IPS-NIHi7 (cell line): ENCODE measurements at regions not wholly inside any gene's neighbourhood (a gene's known extent, or its start where the extent isn't known, plus 50 kb on each side); places are given as distances from the start of the nearest gene placed in this dataset.

ENCODE experiments used
- DNase-seq: peaks from one replicate; pipeline ENCODE4 v3.0.0; 2012; ENCODE audit warnings: mixed read lengths; ENCODE audit errors: extremely low spot score

GRCh38 chr3:194804796-194805195 lies 119.1 kb downstream of the FAM43A start:
- no peak for DNase-seq

DNA sequence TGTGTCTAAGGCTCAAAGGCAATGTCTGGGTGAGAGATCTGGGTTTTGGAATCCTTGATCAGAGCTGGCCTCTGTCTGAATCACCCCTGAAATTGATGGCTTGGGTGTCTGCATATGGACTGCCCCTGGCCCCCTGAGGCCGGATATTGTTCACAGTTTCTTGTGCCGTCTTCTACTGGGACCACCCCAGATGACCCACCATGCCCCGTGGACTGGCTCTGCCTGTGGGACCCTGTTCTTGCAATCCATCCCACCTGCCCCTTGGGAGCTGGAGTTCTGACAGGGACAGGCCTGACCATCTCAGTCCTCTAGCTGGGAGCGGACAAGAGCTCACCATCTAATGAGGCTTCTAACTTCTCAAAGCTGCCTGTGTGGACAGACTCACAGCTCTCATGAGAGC lies 119.9 kb downstream of the FAM43A start:
- no peak for DNase-seq

DNA sequence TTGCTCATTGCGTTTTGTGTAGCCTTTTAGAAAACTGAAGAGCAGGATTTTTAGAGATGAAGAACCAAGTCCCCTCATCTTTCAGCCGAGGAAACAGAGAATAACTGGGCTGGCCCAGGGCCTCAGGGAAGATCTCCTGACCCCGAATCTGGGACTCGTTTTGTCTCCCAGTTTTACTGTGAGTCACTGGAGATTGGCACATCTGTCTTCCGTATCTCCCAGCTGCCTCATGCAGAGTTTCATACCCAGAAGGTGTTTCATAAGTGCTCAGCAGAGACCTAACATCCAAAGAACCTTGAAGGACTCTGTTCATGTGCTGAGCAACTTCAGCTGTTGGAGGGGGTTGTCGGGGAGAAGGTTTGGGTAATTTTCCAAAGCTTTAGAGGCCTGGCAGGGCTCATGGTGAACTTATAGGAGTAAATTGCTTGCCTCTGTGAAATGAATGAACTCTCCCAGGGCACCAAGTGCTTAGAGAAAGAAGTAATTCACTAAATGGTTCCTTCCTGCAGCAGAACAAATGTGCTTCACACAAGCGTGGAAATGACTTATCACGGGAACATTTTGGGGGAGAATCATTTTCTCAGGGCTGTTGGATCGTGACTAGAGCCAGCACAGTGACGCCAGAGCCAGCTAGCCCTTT lies 121.4 kb downstream of the FAM43A start:
- DNase-seq = no peak

- no peak for DNase-seq
Observed at GRCh38 chr3:194808640-194809097, 123.0 kb downstream of the FAM43A start.

- DNase-seq = no peak
Observed at GRCh38 chr3:194809382-194809781, 123.7 kb downstream of the FAM43A start.

- no peak for DNase-seq
Observed at GRCh38 chr3:194810076-194810475, 124.4 kb downstream of the FAM43A start.

DNA sequence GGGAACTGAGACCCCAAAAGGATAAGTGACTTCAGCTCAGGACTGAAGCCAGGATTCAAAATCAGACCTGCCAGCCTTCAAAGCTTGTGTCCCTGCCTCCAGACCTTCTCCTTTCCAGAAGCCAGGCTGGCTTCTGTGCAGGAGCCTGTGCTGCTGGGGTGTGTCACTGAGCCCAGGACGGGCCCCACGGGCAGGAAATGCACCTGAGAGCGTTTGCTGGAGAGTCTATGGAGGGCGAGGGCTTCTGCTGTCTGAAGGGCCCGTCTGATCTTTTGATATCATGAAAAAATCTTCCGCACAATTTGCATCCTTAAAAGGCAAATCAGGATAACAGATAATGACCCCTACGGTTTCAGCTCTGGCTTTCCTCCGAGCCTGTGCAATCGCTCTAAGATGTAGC lies 125.4 kb downstream of the FAM43A start:
- DNase-seq = no peak

DNA sequence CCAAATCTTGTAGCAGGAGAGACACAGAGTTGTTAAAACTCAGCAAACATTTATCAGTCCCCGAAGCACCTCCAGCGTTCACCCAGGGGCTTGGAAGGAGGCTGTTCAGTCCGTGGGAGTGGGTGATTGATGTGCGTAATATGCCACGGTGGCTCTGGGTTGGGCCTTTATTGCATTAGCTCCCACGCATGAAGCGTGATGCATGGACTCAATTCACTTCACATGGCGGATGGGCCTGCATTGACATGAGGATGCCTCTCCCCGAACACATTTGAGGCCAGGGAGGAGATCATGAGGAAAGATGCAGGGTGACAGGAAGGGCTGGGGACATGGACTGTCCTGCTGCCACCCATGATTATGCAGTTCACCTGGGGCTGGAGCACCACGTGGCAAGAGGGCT lies 126.5 kb downstream of the FAM43A start:
- DNase-seq = no peak

GRCh38 chr3:194814878-194815357 lies 129.2 kb downstream of the FAM43A start:
- DNase-seq = no peak

GRCh38 chr3:194816748-194817591 lies 131.3 kb downstream of the FAM43A start:
- no peak for DNase-seq

DNA sequence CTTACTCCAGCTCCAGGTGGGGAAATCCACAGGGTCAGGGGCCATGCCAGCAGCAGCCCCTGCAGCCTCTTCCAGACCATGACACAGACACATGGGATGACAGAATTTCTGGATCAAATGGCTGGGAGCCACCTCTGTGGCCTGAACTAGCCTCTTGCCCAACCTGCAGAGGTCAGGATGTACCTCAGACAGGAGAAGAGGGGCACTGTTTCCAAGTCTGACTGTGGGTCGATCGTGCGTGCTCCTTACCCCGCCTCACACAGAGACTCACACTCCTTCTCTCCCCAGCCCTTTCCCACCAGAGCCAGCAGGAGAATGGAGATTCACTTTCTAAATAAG lies 131.9 kb downstream of the FAM43A start:
- DNase-seq = no peak

- no peak for DNase-seq
Observed at GRCh38 chr3:194817936-194818335, 132.3 kb downstream of the FAM43A start.

DNA sequence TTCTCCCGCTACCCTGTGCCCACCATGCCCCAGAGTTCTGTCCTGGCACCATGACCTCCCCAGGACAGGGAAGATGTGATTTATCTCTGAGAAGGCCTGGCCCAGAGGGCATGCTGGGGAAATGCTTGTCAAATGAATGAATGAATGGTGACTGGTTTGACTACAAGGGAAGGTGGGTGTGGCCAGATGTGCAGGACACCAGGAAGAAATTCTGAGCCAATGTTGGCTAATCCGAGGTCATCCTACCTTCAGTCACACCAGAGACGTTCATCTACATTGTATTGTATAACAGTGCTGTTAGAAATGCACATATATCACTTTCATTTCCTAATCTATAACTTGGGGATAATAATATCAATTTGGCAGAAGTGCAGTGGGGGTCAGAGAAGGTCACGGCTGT lies 138.4 kb downstream of the FAM43A start:
- DNase-seq = no peak

DNA sequence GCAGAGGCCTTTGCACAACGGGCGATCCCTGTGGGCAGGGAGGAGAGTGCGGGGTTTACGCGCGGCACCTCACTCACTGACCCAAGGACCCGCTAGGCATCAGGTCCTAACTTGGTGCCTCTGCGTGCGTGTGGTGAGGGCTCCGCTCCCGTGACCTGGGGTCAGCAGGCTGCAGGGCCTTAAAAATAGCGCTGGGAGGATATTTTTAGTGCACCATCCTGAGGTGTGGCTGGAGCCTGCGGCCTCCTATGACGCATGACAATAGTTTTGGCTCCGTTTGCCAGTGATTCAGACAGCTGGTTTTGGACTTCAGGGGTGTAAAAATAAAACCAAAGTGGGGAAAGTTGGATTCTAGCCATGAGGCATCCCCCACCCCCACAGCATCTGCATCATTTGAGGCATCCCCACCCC lies 139.0 kb downstream of the FAM43A start:
- no peak for DNase-seq

- DNase-seq = no peak
Observed at GRCh38 chr3:194826594-194826993, 140.9 kb downstream of the FAM43A start.

GRCh38 chr3:194827486-194827885 lies 141.8 kb downstream of the FAM43A start:
- no peak for DNase-seq

DNA sequence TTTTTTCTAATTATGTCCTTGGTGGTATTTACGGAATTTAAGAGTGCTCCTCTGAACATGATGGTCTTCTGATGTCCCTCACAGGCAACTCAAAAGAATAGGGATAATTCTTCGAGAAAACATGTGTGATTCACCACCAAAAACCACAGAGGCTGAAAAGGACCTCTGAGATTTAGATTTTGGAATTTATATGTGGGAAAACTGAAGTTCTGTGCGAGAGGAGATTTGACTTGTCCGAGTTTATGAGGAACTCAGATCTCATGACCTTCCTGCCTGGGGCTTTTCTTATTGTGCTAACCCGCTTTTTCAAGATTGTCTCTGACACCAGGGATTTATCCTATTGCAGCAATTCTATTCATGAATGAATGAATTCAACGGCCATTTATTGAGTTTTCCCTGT lies 142.4 kb downstream of the FAM43A start:
- no peak for DNase-seq

DNA sequence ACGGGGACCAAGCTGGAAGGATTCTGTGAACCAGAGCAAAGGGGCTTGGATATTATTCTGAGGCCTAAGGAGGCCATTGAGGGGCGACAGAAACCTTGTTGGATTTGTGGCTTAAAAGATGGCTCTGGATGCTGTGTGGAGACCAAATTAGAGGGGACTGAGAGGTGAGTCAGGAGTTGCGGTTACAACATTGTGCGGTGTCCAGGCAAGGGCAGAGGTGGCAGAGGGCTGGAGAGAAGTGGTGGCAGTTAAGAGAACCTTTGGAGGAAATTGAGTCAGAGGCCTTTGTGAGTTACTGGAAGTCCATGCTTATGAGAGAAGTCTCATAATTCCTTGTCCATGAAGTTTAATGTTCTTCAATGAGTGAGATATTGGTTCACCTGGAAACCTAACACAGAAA lies 143.2 kb downstream of the FAM43A start:
- DNase-seq = no peak

DNA sequence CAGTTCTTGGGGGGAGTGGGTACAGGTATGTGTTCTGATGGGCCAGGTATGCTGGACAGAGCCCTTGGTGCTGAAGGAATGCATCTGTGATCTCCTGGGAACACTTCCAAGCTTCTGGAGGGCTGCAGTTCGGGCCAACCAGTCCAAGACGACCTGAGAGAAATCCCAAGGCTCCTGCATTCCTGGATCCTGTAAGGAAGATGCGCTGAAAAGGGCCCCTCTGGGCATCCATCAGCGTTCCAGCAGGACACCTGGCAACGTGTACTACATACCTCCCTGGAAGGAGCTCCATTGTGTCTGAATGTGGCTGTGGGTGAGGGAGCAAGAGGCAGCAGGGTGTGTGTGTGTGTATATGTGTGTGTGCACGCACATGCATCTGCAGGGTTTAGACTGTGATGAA lies 144.7 kb downstream of the FAM43A start:
- DNase-seq = no peak

DNA sequence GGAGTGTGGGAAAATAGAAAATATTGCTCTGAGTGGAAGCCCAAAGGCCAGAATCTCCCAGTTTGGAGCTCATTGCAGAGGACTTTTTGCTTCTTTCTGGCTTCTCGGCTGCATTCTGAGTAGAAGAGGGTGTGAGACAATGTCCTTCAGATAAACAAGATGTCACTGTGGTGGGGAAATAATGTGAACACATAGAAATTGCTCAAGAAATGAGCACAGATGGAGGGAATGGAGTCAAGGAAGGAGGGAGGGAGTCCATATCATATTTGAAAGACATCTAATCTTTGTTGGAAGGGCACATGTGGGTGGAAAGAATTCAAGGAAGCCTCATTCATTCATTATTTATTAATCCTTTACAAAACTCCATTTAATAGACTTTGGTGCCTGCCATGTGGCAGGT lies 145.3 kb downstream of the FAM43A start:
- DNase-seq = no peak

DNA sequence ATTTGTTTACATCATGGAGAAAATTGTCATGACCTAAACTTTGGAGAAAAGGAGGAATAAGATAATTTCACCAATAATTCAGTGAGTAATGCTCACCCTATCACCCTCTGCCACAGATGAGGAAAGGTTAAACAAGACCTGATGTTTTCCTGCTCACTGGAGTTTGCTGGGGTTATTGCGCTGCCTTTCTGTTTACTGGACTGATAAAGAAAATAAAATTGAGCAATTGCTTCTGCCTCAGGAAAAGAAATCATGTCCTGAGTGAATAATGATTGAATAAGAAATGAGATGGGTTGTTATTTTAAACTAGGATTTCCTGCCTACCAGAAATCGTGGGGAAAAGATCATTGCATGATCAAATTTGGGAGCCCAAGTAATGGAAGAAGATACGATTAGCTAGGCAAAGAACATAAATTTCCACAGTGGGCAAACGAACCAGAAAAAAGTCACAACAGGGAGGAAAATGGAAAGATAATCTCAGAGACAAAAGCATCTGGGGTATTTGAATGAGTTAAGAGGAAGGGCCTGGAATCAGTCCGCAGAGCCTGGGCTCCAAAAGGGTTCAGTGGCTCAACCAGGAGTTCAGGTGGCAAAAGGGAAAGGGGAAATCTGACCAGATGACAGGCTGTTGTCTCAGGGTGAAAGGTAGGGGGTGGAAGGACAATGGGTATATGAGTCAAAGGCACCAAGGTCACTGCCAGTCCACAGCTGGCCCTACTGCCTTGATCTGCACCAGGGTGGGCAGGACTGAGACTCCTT lies 146.8 kb downstream of the FAM43A start:
- DNase-seq = no peak

DNA sequence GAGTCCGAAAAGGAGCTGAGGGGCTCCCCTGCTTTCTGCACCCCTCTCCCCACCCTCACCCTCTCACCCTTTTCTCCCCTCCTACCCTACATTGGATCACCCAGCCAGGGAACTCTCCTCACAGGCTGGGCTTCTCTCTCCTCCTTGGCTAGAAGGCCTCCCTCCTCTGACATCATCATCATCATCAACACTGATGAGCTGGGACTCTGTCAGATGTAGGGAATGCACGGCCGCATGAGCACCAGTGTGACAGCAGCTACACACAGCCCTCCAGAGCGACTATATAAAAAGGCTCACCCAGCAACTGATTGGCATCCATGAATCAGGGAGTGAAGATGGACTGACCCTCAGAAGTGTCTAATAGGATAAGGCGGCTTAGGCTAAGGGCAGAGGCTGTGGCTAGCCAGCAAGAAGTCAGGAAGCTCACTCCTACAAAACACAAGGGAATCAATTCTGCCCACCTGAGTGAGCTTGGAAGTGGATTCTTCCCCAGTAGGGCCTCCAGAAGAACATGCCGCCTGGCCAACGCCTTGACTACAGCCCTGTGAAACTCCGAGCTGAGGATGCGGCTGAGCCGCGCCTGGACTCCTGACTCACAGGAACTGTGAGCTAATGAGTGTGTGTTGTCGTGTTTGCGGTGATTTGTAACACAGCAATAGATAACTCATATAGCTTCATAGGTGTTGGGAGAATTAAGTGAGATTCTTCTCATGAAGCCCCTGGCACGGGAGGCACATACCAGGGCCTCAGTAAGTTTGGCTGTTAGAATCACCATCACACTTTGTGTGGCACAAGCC lies 147.6 kb downstream of the FAM43A start:
- no peak for DNase-seq
